Ovary (tissue), 3 donors: ENCODE measurements at regions not wholly inside any gene's neighbourhood (a gene's known extent, or its start where the extent isn't known, plus 50 kb on each side); places are given as distances from the start of the nearest gene placed in this dataset.

ENCODE experiments used
- CTCF ChIP-seq, 3 donors: fragments of 450-650 bp in 2 of 3; fragments of 200-600 bp in 1 of 3; IDR thresholded peaks; one replicate each; pipeline versions ENCODE4 v1.5.1 to v1.8.0; 2016 to 2022; ENCODE audit warnings: antibody characterized with exemption in 3 of 3, mild to moderate bottlenecking in 1 of 3
- POLR2A ChIP-seq: fragments of 450-650 bp; IDR thresholded peaks from one replicate; pipeline ENCODE4 v1.6.1; 2017; ENCODE audit warnings: antibody characterized with exemption, mild to moderate bottlenecking, moderate library complexity
- donor health status: DM: no; HTN: no; CAD: no.

- TF ChIP-seq CTCF (IDR thresholded peaks at IDR 0.05) (no peak), POLR2A (no peak)
These were observed 459.4 kb upstream of the CBLB start for GRCh38 chr3:106328224-106328623.
